ENCODE measurements at regions not wholly inside any gene's neighbourhood (a gene's known extent, or its start where the extent isn't known, plus 50 kb on each side); places are given as distances from the start of the nearest gene placed in this dataset.

DNA sequence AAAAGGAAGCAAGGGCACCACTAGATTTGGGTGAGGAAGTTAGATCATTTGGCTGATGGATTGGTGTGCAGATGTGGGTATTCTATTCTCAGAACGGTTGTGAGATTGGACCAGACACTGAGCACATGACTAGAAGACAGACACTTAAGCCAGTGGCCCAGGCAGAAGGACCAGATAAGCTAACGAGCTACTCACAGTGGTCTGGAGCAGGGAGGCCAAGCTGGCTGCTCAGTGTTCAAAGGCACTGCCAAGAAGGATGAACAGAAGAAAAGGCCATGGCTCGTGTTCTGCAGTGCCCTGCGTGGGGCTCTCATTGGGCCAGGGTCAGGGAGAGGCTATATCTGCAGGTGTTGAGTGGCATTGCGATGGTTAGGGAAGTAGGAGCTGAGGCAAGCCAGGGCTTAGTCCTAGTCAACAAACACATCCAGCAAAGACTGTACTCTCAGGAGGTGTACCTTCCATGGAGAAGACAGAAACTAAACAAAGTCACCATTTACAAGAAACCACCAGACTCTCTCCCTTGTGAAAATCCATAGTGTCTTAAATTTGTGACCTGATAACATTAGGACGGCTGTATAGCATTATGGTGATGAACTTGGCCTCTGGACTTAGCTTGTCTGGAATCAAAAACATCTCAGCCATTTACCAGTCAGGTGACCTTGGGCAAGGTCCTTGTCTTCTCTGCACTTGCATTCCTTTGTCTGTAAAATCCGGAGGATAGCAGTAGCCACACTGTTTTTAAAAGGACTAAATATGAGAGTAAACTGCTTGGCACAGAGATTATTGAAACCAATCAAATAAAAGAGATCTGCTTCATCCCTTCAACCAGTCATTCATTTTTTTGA is 274.5 kb downstream of the SIPA1L2 start:
- TF ChIP-seq SUZ12 (IDR thresholded peaks at IDR 0.05) = no peak
- no peak for TF ChIP-seq BHLHE40 (IDR thresholded peaks at IDR 0.05; ENCODE audit: borderline replicate concordance)
- no peak for TF ChIP-seq FOXM1 (IDR thresholded peaks at IDR 0.05; ENCODE audit: borderline replicate concordance)
- no peak for TF ChIP-seq ELF4 (IDR thresholded peaks at IDR 0.05)
- no peak for TF ChIP-seq TARDBP (IDR thresholded peaks at IDR 0.05)
- TF ChIP-seq NFRKB (IDR thresholded peaks at IDR 0.05) = no peak
- no peak for TF ChIP-seq SP1 (IDR thresholded peaks at IDR 0.05)
- TF ChIP-seq FOXK2 (IDR thresholded peaks at IDR 0.05) = no peak
- no peak for TF ChIP-seq L3MBTL2 (conservative IDR thresholded peaks at IDR 0.05)
- TF ChIP-seq CTBP1 (IDR thresholded peaks at IDR 0.05; ENCODE audit: borderline replicate concordance) = no peak
- no peak for TF ChIP-seq HDGF (IDR thresholded peaks at IDR 0.05; ENCODE audit: borderline replicate concordance)
